AG04450 (cell line): ENCODE measurements at regions not wholly inside any gene's neighbourhood (a gene's known extent, or its start where the extent isn't known, plus 50 kb on each side); places are given as distances from the start of the nearest gene placed in this dataset.

ENCODE experiments used
- CTCF ChIA-PET: fragments of 300-600, 350-600 bp; formaldehyde crosslinking; extraction: SDS; loops from one replicate; lab custom pipeline; 2022; ENCODE audit warnings: antibody characterized with exemption, inconsistent platforms; lab: Charles Lee
- POLR2A ChIA-PET: fragments of 350-600 bp; formaldehyde crosslinking; extraction: SDS; loops from one replicate; lab custom pipeline; 2021; ENCODE audit warnings: antibody characterized with exemption, inconsistent platforms; lab: Yijun Ruan, JAX
- DNase-seq: peaks from one replicate; pipeline ENCODE4 v3.0.0-alpha.2; 2011; ENCODE audit warnings: low read depth, low spot score
- H3K27ac ChIP-seq: one replicate; pipeline ENCODE4 v1.5.1; 2012; ENCODE audit warnings: low read depth, low read length, control low read depth
- H3K27me3 ChIP-seq: one replicate; pipeline ENCODE4 v1.6.0; 2012; ENCODE audit warnings: low read length; ENCODE audit not compliant: control insufficient read depth, insufficient read depth
- H3K4me3 ChIP-seq: 2 replicates; pipeline ENCODE4 v1.5.1; 2011; ENCODE audit warnings: mild to moderate bottlenecking, low read depth, low read length, control low read depth
- H3K9me3 ChIP-seq: 2 replicates; pipeline ENCODE4 v1.5.1; 2012; ENCODE audit warnings: low read length; ENCODE audit not compliant: control insufficient read depth, insufficient read depth
- TF ChIP-seq, protein P1 (sequence below): IDR thresholded peaks from 2 replicates; pipeline ENCODE4 v1.5.1; 2011; ENCODE audit warnings: low read depth, low read length, control low read depth, inconsistent platforms

- DNase-seq, result no peak
- POLR2A ChIA-PET, result no interaction called here
- Histone ChIP-seq H3K4me3 (no peak overlapping the region), H3K9me3 (peaks cover 19% of the 10 kb centered on the region), H3K27ac (no peak overlapping the region), H3K27me3 (no peaks in the 10 kb centered on the region)
- CTCF ChIA-PET, result no interaction called here
- TF ChIP-seq, protein P1, sequence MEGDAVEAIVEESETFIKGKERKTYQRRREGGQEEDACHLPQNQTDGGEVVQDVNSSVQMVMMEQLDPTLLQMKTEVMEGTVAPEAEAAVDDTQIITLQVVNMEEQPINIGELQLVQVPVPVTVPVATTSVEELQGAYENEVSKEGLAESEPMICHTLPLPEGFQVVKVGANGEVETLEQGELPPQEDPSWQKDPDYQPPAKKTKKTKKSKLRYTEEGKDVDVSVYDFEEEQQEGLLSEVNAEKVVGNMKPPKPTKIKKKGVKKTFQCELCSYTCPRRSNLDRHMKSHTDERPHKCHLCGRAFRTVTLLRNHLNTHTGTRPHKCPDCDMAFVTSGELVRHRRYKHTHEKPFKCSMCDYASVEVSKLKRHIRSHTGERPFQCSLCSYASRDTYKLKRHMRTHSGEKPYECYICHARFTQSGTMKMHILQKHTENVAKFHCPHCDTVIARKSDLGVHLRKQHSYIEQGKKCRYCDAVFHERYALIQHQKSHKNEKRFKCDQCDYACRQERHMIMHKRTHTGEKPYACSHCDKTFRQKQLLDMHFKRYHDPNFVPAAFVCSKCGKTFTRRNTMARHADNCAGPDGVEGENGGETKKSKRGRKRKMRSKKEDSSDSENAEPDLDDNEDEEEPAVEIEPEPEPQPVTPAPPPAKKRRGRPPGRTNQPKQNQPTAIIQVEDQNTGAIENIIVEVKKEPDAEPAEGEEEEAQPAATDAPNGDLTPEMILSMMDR, result no peak
These were observed 461.6 kb upstream of the VSTM2A start for GRCh38 chr7:54080525-54080924.

- peaks cover 19% of the 10 kb centered on the region for H3K9me3 ChIP-seq
- CTCF ChIA-PET, result no interaction called here
- TF ChIP-seq, protein P1, result no peak
- no peak overlapping the region for H3K4me3 ChIP-seq
- POLR2A ChIA-PET, result no interaction called here
- H3K27me3 ChIP-seq, result no peaks in the 10 kb centered on the region
- H3K27ac ChIP-seq, result no peak overlapping the region
- DNase-seq, result no peak
These were observed 461.2 kb upstream of the VSTM2A start for GRCh38 chr7:54080971-54081370.

DNA sequence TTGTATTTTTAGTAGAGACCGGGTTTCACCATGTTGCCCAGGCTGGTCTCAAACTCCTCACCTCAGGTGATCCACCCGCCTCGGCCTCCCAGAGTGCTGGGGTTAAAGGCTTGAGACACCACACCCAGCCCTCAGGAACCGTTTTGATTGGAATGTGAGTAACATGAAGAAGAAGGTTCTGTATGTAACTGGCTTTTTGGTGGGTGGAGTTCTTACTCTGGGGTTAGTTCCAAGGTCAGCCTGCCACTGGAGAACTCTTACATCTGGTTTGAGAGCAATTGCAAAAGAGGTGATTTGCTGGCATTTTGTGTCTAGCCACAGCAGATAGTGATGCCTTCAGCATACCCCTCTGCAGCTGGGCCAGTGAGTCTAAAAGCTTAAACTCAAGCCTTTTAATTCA is 457.8 kb upstream of the VSTM2A start:
- no peak for DNase-seq
- TF ChIP-seq, protein P1, result no peak
- ChIA-PET CTCF (no interaction called here), POLR2A (no interaction called here)
- H3K9me3 ChIP-seq, result peaks cover 18% of the 10 kb centered on the region
- H3K4me3 ChIP-seq, result no peak overlapping the region
- no peak overlapping the region for H3K27ac ChIP-seq
- H3K27me3 ChIP-seq, result no peaks in the 10 kb centered on the region

- DNase-seq, result no peak
- H3K9me3 ChIP-seq, result peaks cover 7% of the 10 kb centered on the region
- CTCF ChIA-PET, result no interaction called here
- TF ChIP-seq, protein P1, result no peak
- no peak overlapping the region for H3K4me3 ChIP-seq
- POLR2A ChIA-PET, result no interaction called here
- no peaks in the 10 kb centered on the region for H3K27me3 ChIP-seq
- no peak overlapping the region for H3K27ac ChIP-seq
These were observed 451.4 kb upstream of the VSTM2A start for GRCh38 chr7:54090652-54091213.

DNA sequence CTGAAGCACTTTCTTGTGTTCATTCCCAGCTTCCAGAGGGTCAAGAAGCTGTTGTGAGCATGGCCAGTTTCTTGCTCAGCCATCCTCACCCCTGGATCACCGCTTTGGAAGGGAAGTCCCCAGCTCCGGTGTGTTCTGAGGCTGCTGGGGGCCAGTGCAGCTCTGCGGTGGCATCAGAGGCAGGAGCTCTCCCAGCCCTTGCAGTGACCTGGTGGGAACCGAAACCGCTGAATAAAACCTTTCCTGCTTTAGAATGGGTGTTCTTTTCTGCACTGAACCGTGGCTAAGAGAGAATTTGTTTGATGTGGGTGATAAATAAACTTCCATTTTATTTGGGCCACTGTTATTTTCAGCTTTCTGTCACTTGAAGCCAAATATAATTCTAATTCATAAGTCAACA is 450.9 kb upstream of the VSTM2A start:
- Histone ChIP-seq H3K9me3 (peaks cover 7% of the 10 kb centered on the region), H3K4me3 (no peak overlapping the region), H3K27me3 (no peaks in the 10 kb centered on the region), H3K27ac (no peak overlapping the region)
- no peak for DNase-seq
- ChIA-PET CTCF (no interaction called here), POLR2A (no interaction called here)
- TF ChIP-seq, protein P1, result no peak
